ENCODE measurements at regions not wholly inside any gene's neighbourhood (a gene's known extent, or its start where the extent isn't known, plus 50 kb on each side); places are given as distances from the start of the nearest gene placed in this dataset.

- TF ChIP-seq CTCF (IDR thresholded peaks at IDR 0.05; ENCODE audit: poor library complexity, severe bottlenecking) (no peak), MXI1 (conservative IDR thresholded peaks at IDR 0.05; ENCODE audit: poor library complexity, severe bottlenecking) (no peak), POLR2AphosphoS5 (IDR thresholded peaks at IDR 0.05) (no peak), EZH2 (IDR thresholded peaks at IDR 0.05; ENCODE audit: borderline replicate concordance, insufficient read depth, low read length, poor library complexity, severe bottlenecking) (no peak)
Observed at GRCh38 chr7:120189623-120190022, 83.4 kb upstream of the KCND2 start.

Measured in neural cell (in vitro differentiated cells).